Stimulated activated memory B cell treated with anti-CD40 and anti-IgM and Interleukin-4, amounts not matched to agents 10 μg/mL and 1 μg/mL and 100 μg/mL, for 72 hours (primary cell): ENCODE measurements at regions not wholly inside any gene's neighbourhood (a gene's known extent, or its start where the extent isn't known, plus 50 kb on each side); places are given as distances from the start of the nearest gene placed in this dataset.
"Not testable (repeated sequence)": the region's sequence is repeated elsewhere in the genome, so short reads cannot be mapped to it uniquely, and the experiment has no call there.

Source experiments
- ATAC-seq: fragments of 150-1000 bp; cut with Tn5 transposase; 2 replicates; pipeline ENCODE4 v1.10.0; 2021
- H3K27ac Mint-ChIP-seq: one replicate; pipeline ENCODE4 v1.8.0; 2022; ENCODE audit warnings: mild to moderate bottlenecking, mixed read lengths
- H3K27me3 Mint-ChIP-seq: one replicate; pipeline ENCODE4 v1.8.0; 2022; ENCODE audit warnings: mixed read lengths
- H3K36me3 Mint-ChIP-seq: one replicate; pipeline ENCODE4 v1.8.0; 2022; ENCODE audit warnings: mixed read lengths
- H3K4me1 Mint-ChIP-seq: one replicate; pipeline ENCODE4 v1.8.0; 2022; ENCODE audit warnings: mixed read lengths
- H3K4me3 Mint-ChIP-seq: one replicate; pipeline ENCODE4 v1.8.0; 2022; ENCODE audit warnings: mild to moderate bottlenecking, moderate library complexity, mixed read lengths
- H3K9me3 Mint-ChIP-seq: one replicate; pipeline ENCODE4 v1.8.0; 2022; ENCODE audit warnings: mixed read lengths

- Mint-ChIP-seq H3K4me3 (no peak overlapping the region), H3K27ac (peak overlapping the region; percentile 23), H3K36me3 (peaks cover 1% of the 10 kb centered on the region), H3K9me3 (peaks cover 3% of the 10 kb centered on the region), H3K27me3 (no peaks in the 10 kb centered on the region), H3K4me1 (peaks cover 7% of the 10 kb centered on the region)
- ATAC-seq: peak; percentile 50
Measured at GRCh38 chr6:11885159-11885558, 106.6 kb upstream of the ADTRP start.

DNA sequence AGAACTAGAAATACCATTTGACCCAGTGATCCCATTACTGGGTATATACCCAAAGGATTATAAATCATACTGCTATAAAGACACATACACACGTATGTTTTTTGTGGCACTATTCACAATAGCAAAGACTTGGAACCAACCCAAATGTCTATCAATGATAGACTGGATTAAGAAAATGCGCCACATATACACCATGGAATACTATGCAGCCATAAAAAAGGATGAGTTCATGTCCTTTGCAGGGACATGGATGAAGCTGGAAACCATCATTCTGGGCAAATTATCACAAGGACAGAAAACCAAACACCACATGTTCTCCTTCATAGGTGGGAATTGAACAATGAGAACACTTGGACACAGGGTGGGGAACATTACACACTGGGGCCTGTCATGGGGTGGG, 104.9 kb upstream of the ADTRP start:
- H3K4me1 Mint-ChIP-seq, H3K27ac Mint-ChIP-seq, ATAC-seq, H3K27me3 Mint-ChIP-seq, H3K4me3 Mint-ChIP-seq, H3K36me3 Mint-ChIP-seq, H3K9me3 Mint-ChIP-seq: not testable (repeated sequence)

DNA sequence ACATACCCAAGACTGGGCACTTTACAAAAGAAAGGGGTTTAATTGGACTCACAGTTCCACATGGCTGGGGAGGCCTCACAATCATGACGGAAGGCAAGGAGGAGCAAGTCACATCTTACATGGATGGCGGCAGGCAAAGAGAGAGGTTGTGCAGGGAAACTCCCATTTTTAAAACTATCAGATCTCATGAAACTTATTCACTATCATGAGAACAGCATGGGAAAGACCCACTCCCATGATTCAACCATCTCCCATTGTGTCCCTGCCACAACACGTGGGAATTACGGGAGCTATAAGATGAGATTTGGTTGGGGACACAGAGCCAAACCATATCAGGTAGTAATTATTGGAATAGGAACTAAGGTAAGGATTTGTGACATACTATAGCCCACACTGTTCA, 101.6 kb upstream of the ADTRP start:
- H3K36me3 Mint-ChIP-seq, H3K9me3 Mint-ChIP-seq, ATAC-seq, H3K27me3 Mint-ChIP-seq, H3K4me3 Mint-ChIP-seq: not testable (repeated sequence)
- H3K27ac Mint-ChIP-seq: peak overlapping the region; percentile 5
- peaks cover 29% of the 10 kb centered on the region for H3K4me1 Mint-ChIP-seq

DNA sequence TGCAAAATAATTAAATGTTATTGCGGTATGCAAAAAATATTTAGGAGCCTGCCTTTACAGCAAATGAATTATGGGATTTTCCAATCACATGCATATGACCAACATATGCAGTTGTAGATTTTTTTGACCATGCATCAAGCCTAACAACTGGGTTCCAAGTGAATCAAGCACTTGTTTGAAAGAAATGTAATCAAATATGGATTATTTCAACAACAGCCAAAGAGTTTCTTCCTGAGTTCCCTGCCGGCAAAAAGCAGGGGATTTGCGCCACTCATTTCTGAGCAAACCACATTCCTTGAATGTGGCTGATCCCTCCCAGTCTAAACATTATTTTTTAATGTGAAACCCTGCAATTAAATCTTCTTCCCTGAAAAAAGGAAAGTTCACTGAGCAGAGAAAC, 100.1 kb upstream of the ADTRP start:
- Mint-ChIP-seq H3K9me3 (peaks cover 8% of the 10 kb centered on the region), H3K27me3 (no peaks in the 10 kb centered on the region), H3K27ac (no peak overlapping the region), H3K4me1 (peaks cover 33% of the 10 kb centered on the region), H3K36me3 (peaks cover 7% of the 10 kb centered on the region), H3K4me3 (no peak overlapping the region)
- no peak for ATAC-seq

GRCh38 chr6:11878029-11878428, 99.4 kb upstream of the ADTRP start:
- Mint-ChIP-seq H3K4me3 (no peak overlapping the region), H3K27ac (peak overlapping the region; percentile 89), H3K4me1 (peaks cover 36% of the 10 kb centered on the region), H3K27me3 (no peaks in the 10 kb centered on the region), H3K36me3 (peaks cover 7% of the 10 kb centered on the region), H3K9me3 (peaks cover 8% of the 10 kb centered on the region)
- ATAC-seq: no peak

DNA sequence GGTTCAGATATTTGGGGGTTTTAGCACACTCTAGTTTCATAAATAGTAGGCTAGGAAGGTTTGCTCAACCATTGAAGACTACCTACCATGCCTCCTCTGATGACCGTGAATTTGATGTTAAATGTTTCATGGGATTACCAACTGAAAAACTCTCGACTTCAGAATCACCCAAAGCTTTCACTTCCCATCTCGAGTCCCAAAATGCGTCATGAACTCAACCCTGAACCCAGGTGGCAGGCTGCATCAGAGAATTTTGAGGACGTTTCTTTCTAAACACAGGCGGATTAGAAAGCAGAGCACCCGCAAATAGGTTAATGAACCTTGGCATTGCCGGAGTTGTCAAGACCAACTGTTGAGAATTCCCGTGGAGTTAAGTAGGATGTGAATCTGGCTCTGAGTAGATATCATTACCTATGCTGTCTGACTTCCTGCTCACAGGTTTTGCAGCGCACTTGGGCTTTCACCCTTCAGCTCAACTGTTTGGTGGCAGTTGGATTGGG, 98.4 kb upstream of the ADTRP start:
- Mint-ChIP-seq H3K27ac (peak overlapping the region; percentile 89), H3K27me3 (no peaks in the 10 kb centered on the region)
- ATAC-seq: peak; percentile 92

DNA sequence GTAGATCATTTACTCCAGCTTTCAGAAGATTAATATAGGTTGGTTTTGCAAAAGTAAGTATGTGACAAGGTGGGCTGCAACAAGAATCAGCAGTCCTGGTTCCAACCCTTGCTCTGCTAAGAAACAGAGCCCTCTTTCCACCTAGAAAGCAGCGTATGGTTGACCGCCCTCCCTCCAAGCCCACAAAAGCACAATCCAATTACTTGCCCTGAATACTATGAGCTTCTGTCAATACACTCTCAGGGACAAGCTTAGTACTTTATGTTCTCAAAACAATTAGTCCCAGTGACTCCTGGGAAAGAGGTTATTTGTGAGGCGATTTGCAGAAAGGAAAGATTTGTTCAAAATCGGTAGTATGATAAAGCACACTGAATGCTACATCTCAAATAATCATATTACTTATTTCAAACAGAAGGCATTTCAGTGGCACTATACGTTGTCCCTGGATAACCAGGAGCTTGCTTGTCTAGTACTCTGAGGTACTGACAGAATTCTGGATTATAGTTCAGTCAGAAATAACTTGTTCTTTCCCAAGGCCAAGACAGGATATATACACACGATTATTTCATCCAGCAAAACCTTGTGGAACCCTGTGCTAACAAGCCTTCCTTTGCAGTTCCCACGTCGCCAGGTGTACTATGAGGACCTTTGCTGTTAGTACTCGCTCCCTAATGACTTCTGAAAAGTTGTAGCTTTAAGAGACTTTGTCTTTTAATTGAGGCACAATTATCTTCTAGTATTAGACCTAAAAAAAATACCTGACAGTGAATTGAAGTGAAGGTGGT, 96.9 kb upstream of the ADTRP start:
- peaks cover 7% of the 10 kb centered on the region for H3K36me3 Mint-ChIP-seq
- ATAC-seq: no peak
- peak overlapping the region; percentile 36 for H3K4me3 Mint-ChIP-seq
- peak overlapping the region; percentile 89 for H3K27ac Mint-ChIP-seq
- H3K4me1 Mint-ChIP-seq: peaks cover 36% of the 10 kb centered on the region
- peaks cover 11% of the 10 kb centered on the region for H3K9me3 Mint-ChIP-seq
- H3K27me3 Mint-ChIP-seq: no peaks in the 10 kb centered on the region

More for the DNA sequence above, 98.4 kb upstream of the ADTRP start:
- peaks cover 7% of the 10 kb centered on the region for H3K36me3 Mint-ChIP-seq
- peaks cover 8% of the 10 kb centered on the region for H3K9me3 Mint-ChIP-seq
- peak overlapping the region; percentile 43 for H3K4me3 Mint-ChIP-seq
- peaks cover 36% of the 10 kb centered on the region for H3K4me1 Mint-ChIP-seq

GRCh38 chr6:11869672-11870340, 91.2 kb upstream of the ADTRP start:
- peaks cover 8% of the 10 kb centered on the region for H3K4me1 Mint-ChIP-seq

GRCh38 chr6:11868392-11868791, 89.8 kb upstream of the ADTRP start:
- Mint-ChIP-seq H3K4me1 (no peaks in the 10 kb centered on the region), H3K4me3 (no peak overlapping the region), H3K27ac (no peak overlapping the region), H3K36me3 (no peaks in the 10 kb centered on the region), H3K9me3 (peaks cover 8% of the 10 kb centered on the region), H3K27me3 (no peaks in the 10 kb centered on the region)
- no peak for ATAC-seq

More at GRCh38 chr6:11869672-11870340, 91.2 kb upstream of the ADTRP start:
- Mint-ChIP-seq H3K27me3 (no peaks in the 10 kb centered on the region), H3K36me3 (no peaks in the 10 kb centered on the region), H3K27ac (no peak overlapping the region), H3K9me3 (peaks cover 8% of the 10 kb centered on the region), H3K4me3 (no peak overlapping the region)
- no peak for ATAC-seq

- H3K9me3 Mint-ChIP-seq: peaks cover 2% of the 10 kb centered on the region
- no peak overlapping the region for H3K27ac Mint-ChIP-seq
- H3K4me3 Mint-ChIP-seq: no peak overlapping the region
- H3K36me3 Mint-ChIP-seq: no peaks in the 10 kb centered on the region
- H3K4me1 Mint-ChIP-seq: no peaks in the 10 kb centered on the region
- no peak for ATAC-seq
- no peaks in the 10 kb centered on the region for H3K27me3 Mint-ChIP-seq
Measured at GRCh38 chr6:11865680-11866300, 87.2 kb upstream of the ADTRP start.

DNA sequence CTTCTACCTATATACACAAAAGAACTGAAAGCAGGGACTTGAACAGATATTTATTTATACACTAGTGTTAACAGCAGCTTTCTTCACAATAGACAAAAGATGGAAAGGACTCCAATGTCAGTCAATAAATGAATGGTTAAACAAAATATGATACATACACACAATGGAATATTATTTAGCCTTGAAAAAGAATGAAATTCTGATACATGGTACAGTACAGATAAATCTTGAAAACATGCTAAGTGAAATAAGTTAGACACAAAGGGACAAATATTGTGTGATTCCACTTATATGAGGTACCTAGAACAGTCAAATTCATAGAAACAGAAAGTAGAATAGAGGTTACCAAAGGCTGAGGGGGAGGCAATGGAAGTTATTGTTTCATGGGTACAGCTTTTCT, 79.8 kb upstream of the ADTRP start:
- Mint-ChIP-seq H3K9me3 (no peaks in the 10 kb centered on the region), H3K4me1 (peaks cover 5% of the 10 kb centered on the region), H3K27me3 (no peaks in the 10 kb centered on the region), H3K4me3 (no peak overlapping the region), H3K27ac (no peak overlapping the region), H3K36me3 (no peaks in the 10 kb centered on the region)
- ATAC-seq: no peak

GRCh38 chr6:11855743-11856142, 77.1 kb upstream of the ADTRP start:
- no peak for ATAC-seq

DNA sequence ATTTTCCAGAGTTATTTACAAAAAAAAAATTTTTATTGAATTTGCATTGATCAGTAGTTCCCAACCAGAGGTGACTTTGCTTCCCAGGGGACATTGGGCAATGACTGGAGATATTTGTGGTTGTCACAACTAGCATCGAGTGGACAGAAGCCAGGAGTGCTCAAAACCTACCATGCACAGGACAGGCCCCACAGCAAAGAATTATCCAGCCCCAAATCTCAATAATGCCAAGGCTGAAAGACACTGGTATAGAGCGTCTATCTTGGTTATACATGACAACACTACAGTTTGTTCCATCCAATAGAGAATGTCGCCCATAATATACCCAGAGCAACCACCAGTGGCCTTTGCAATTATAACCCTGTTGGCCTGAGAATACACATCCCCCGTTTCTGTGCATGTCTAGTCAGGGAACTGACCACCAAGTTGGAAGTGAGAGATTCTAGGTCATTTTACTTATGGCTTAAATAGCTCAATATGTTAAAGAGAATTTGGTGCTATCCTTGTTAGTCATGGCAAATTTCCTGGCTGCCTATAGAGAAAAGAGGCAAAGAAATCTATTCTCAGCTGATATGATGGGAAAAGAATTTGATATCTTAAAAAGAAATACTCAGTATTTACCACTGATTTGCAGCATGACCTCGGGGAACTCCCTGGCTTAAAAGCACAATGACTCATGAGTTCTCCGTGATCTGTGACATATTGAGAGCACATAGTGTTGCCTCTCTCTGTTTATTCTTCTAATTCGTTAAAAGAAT, 76.0 kb upstream of the ADTRP start:
- peak; percentile 70 for ATAC-seq

More at GRCh38 chr6:11855743-11856142, 77.1 kb upstream of the ADTRP start:
- H3K4me1 Mint-ChIP-seq: peaks cover 20% of the 10 kb centered on the region
- H3K27ac Mint-ChIP-seq: no peak overlapping the region
- no peaks in the 10 kb centered on the region for H3K27me3 Mint-ChIP-seq
- H3K4me3 Mint-ChIP-seq: no peak overlapping the region
- H3K9me3 Mint-ChIP-seq: no peaks in the 10 kb centered on the region
- no peaks in the 10 kb centered on the region for H3K36me3 Mint-ChIP-seq

GRCh38 chr6:11853678-11854407, 75.2 kb upstream of the ADTRP start:
- Mint-ChIP-seq H3K4me3 (no peak overlapping the region), H3K4me1 (peaks cover 20% of the 10 kb centered on the region), H3K27me3 (no peaks in the 10 kb centered on the region), H3K27ac (no peak overlapping the region), H3K9me3 (no peaks in the 10 kb centered on the region), H3K36me3 (no peaks in the 10 kb centered on the region)
- ATAC-seq: no peak

More for the DNA sequence above, 76.0 kb upstream of the ADTRP start:
- Mint-ChIP-seq H3K4me1 (peaks cover 20% of the 10 kb centered on the region), H3K9me3 (no peaks in the 10 kb centered on the region), H3K27me3 (no peaks in the 10 kb centered on the region), H3K27ac (no peak overlapping the region), H3K36me3 (no peaks in the 10 kb centered on the region), H3K4me3 (no peak overlapping the region)
